22Rv1 (cell line): ENCODE measurements at regions not wholly inside any gene's neighbourhood (a gene's known extent, or its start where the extent isn't known, plus 50 kb on each side); places are given as distances from the start of the nearest gene placed in this dataset.

ENCODE experiments used
- CTCF ChIP-seq: fragments of 450-650 bp; IDR thresholded peaks from 2 replicates; pipeline ENCODE4 v1.5.1; 2017; ENCODE audit warnings: mild to moderate bottlenecking
- ZFX ChIP-seq: fragments of 450-650 bp; IDR thresholded peaks from 2 replicates; pipeline ENCODE4 v1.6.1; 2017; ENCODE audit warnings: antibody characterized with exemption, borderline replicate concordance

- TF ChIP-seq CTCF (no peak), ZFX (no peak)
Observed at GRCh38 chr7:25929448-25929847, 222.6 kb upstream of the NFE2L3 start.
